GM12864 (cell line): ENCODE measurements at regions not wholly inside any gene's neighbourhood (a gene's known extent, or its start where the extent isn't known, plus 50 kb on each side); places are given as distances from the start of the nearest gene placed in this dataset.

Experiments used
- DNase-seq: peaks from one replicate; pipeline ENCODE4 v3.0.0-alpha.2; 2011; ENCODE audit warnings: low read depth
- H3K4me3 ChIP-seq: 2 replicates; pipeline ENCODE4 v1.5.1; 2011; ENCODE audit warnings: mild to moderate bottlenecking, low read depth, low read length, control low read depth
- CTCF ChIP-seq: IDR thresholded peaks from 2 replicates; pipeline ENCODE4 v1.5.1; 2011; ENCODE audit warnings: low read depth, mild to moderate bottlenecking, moderate library complexity, low read length, control low read depth, inconsistent platforms; ENCODE audit errors: missing control alignments

- TF ChIP-seq CTCF, result no peak
- no peak for DNase-seq
- no peak overlapping the region for H3K4me3 ChIP-seq
Observed at GRCh38 chr1:38402230-38402815, 355.7 kb upstream of the POU3F1 start.

- H3K4me3 ChIP-seq, result no peak overlapping the region
- TF ChIP-seq CTCF, result no peak
- no peak for DNase-seq
Observed at GRCh38 chr1:38396606-38397005, 350.0 kb upstream of the POU3F1 start.

GRCh38 chr1:38394303-38394702 lies 347.7 kb upstream of the POU3F1 start:
- no peak for DNase-seq
- TF ChIP-seq CTCF, result no peak
- no peak overlapping the region for H3K4me3 ChIP-seq

- DNase-seq, result no peak
- no peak for TF ChIP-seq CTCF
- H3K4me3 ChIP-seq, result no peak overlapping the region
Observed at GRCh38 chr1:38392861-38393260, 346.3 kb upstream of the POU3F1 start.

- no peak for TF ChIP-seq CTCF
- no peak for DNase-seq
- no peak overlapping the region for H3K4me3 ChIP-seq
Observed at GRCh38 chr1:38381256-38381655, 334.7 kb upstream of the POU3F1 start.

GRCh38 chr1:38376577-38376976 lies 330.0 kb upstream of the POU3F1 start:
- TF ChIP-seq CTCF, result no peak
- H3K4me3 ChIP-seq, result no peak overlapping the region
- no peak for DNase-seq

GRCh38 chr1:38375035-38375434 lies 328.4 kb upstream of the POU3F1 start:
- DNase-seq, result no peak
- H3K4me3 ChIP-seq, result no peak overlapping the region
- no peak for TF ChIP-seq CTCF
